NB4 (cell line): ENCODE measurements at regions not wholly inside any gene's neighbourhood (a gene's known extent, or its start where the extent isn't known, plus 50 kb on each side); places are given as distances from the start of the nearest gene placed in this dataset.

ENCODE experiments used
- POLR2A ChIP-seq: IDR thresholded peaks from 2 replicates; pipeline ENCODE4 v1.6.1; 2011; ENCODE audit warnings: mild to moderate bottlenecking; ENCODE audit not compliant: insufficient read length; ENCODE audit errors: extremely low read depth
- TF ChIP-seq, protein P1 (sequence below): IDR thresholded peaks from one replicate; pipeline ENCODE4 v1.5.1; 2012; ENCODE audit warnings: low read depth, low read length

GRCh38 chr11:130740819-130741218 is 175.5 kb downstream of the SNX19 start:
- TF ChIP-seq, protein P1, sequence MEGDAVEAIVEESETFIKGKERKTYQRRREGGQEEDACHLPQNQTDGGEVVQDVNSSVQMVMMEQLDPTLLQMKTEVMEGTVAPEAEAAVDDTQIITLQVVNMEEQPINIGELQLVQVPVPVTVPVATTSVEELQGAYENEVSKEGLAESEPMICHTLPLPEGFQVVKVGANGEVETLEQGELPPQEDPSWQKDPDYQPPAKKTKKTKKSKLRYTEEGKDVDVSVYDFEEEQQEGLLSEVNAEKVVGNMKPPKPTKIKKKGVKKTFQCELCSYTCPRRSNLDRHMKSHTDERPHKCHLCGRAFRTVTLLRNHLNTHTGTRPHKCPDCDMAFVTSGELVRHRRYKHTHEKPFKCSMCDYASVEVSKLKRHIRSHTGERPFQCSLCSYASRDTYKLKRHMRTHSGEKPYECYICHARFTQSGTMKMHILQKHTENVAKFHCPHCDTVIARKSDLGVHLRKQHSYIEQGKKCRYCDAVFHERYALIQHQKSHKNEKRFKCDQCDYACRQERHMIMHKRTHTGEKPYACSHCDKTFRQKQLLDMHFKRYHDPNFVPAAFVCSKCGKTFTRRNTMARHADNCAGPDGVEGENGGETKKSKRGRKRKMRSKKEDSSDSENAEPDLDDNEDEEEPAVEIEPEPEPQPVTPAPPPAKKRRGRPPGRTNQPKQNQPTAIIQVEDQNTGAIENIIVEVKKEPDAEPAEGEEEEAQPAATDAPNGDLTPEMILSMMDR, result no peak
- no peak for TF ChIP-seq POLR2A
